ENCODE measurements at regions not wholly inside any gene's neighbourhood (a gene's known extent, or its start where the extent isn't known, plus 50 kb on each side); places are given as distances from the start of the nearest gene placed in this dataset.

- no peak for TF ChIP-seq ZFX (IDR thresholded peaks at IDR 0.05)
- H3K27ac ChIP-seq = no peak overlapping the region
These were observed 446.4 kb downstream of the ISL1 start for GRCh38 chr5:51829691-51830090.

- H3K27ac ChIP-seq = no peak overlapping the region
- TF ChIP-seq, protein P1, sequence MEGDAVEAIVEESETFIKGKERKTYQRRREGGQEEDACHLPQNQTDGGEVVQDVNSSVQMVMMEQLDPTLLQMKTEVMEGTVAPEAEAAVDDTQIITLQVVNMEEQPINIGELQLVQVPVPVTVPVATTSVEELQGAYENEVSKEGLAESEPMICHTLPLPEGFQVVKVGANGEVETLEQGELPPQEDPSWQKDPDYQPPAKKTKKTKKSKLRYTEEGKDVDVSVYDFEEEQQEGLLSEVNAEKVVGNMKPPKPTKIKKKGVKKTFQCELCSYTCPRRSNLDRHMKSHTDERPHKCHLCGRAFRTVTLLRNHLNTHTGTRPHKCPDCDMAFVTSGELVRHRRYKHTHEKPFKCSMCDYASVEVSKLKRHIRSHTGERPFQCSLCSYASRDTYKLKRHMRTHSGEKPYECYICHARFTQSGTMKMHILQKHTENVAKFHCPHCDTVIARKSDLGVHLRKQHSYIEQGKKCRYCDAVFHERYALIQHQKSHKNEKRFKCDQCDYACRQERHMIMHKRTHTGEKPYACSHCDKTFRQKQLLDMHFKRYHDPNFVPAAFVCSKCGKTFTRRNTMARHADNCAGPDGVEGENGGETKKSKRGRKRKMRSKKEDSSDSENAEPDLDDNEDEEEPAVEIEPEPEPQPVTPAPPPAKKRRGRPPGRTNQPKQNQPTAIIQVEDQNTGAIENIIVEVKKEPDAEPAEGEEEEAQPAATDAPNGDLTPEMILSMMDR (conservative IDR thresholded peaks at IDR 0.05) = no peak
- no peak for TF ChIP-seq ZFX (IDR thresholded peaks at IDR 0.05)
These were observed 449.8 kb downstream of the ISL1 start for GRCh38 chr5:51832934-51833470.

DNA sequence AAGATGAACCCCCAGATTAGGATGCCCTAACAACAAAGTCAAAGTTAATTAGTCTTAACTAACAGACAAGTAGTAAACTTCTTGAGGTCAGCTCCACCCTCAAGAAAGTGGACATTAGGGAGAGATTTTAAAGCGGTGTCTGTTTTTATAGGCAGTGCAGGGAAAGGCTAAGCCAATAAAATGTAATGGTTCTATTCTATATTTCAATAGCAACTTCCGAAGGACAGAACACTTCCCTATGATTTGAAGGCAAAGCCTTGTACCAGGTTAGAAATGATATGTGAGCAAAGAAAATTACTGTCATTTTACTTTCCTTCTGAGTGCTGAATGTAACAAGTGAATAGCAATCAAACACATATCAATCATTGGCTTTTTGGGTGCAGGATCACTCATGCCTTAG lies 455.2 kb downstream of the ISL1 start:
- no peak overlapping the region for H3K27ac ChIP-seq
- TF ChIP-seq, protein P1 (conservative IDR thresholded peaks at IDR 0.05) = no peak
- TF ChIP-seq ZFX (IDR thresholded peaks at IDR 0.05) = no peak

DNA sequence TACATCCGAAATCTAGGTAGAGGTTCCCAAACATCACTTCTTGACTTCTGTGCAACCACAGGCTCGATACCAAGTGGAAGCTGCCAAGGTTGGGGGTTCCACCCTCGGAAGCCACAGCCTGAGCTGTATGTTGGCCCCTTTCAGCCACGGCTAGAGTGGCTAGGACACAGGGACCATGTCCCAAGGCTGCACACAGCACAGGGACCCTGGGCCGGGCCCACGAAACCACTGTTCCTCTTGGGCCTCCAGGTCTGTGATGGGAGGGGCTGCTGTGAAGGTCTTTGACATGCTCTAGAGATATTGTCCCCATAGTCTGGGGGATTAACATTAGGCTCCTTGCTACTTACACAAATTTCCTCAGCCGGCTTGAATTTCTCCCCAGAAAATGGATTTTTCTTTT lies 460.6 kb downstream of the ISL1 start:
- no peak overlapping the region for H3K27ac ChIP-seq
- TF ChIP-seq, protein P1 (conservative IDR thresholded peaks at IDR 0.05) = no peak
- TF ChIP-seq ZFX (IDR thresholded peaks at IDR 0.05) = no peak

- H3K27ac ChIP-seq = no peak overlapping the region
- TF ChIP-seq, protein P1 (conservative IDR thresholded peaks at IDR 0.05) = no peak
- no peak for TF ChIP-seq ZFX (IDR thresholded peaks at IDR 0.05)
These were observed 462.8 kb downstream of the ISL1 start for GRCh38 chr5:51846015-51846414.

- H3K27ac ChIP-seq = no peak overlapping the region
- no peak for TF ChIP-seq ZFX (IDR thresholded peaks at IDR 0.05)
- TF ChIP-seq, protein P1 (conservative IDR thresholded peaks at IDR 0.05) = no peak
These were observed 476.4 kb downstream of the ISL1 start for GRCh38 chr5:51859624-51860023.

DNA sequence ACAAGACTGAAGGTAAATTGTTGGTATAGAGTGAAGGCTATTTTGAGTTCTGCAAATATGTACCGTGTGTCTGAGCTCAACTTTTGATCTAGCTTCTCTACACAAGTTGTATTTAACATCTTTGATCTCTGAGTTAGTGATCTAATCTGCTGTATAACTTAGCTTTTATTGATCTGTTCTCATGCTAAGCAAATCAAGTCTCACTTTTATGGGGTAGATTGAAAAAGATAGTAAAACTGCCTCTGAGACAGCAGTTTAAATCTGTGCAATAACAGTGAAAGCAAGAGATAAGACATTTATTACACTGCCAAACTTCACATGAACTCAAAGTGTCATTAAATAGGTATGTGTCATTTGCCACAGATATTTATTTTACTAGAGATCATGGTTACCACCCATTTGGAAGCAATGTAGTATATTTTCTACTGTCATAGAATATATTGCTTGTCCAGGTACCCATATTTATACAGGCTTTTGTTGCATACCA lies 477.3 kb downstream of the ISL1 start:
- TF ChIP-seq ZFX (IDR thresholded peaks at IDR 0.05) = no peak
- TF ChIP-seq, protein P1 (conservative IDR thresholded peaks at IDR 0.05) = no peak
- H3K27ac ChIP-seq = no peak overlapping the region

- no peak for TF ChIP-seq ZFX (IDR thresholded peaks at IDR 0.05)
- TF ChIP-seq, protein P1 (conservative IDR thresholded peaks at IDR 0.05) = no peak
- H3K27ac ChIP-seq = no peak overlapping the region
These were observed 488.9 kb downstream of the ISL1 start for GRCh38 chr5:51872144-51872543.

Data from C4-2B (cell line).